ENCODE measurements at regions not wholly inside any gene's neighbourhood (a gene's known extent, or its start where the extent isn't known, plus 50 kb on each side); places are given as distances from the start of the nearest gene placed in this dataset.

GRCh38 chrX:10387011-10387410 lies 230.2 kb downstream of the CLCN4 start:
- TF ChIP-seq NFE2L2 (IDR thresholded peaks at IDR 0.05; ENCODE audit: low read depth, low read length) (no peak), BHLHE40 (IDR thresholded peaks at IDR 0.05; ENCODE audit: low read depth, low read length) (no peak), CTCF (conservative IDR thresholded peaks at IDR 0.05; ENCODE audit: low read depth, low read length) (no peak), POLR2A (IDR thresholded peaks at IDR 0.05; ENCODE audit: low read depth, low read length) (no peak), RAD21 (IDR thresholded peaks at IDR 0.05; ENCODE audit: low read length) (no peak), RFX5 (IDR thresholded peaks at IDR 0.05; ENCODE audit: low read depth, low read length) (no peak), MAFK (IDR thresholded peaks at IDR 0.05; ENCODE audit: low read depth, low read length) (no peak)
- TF ChIP-seq, protein P1, sequence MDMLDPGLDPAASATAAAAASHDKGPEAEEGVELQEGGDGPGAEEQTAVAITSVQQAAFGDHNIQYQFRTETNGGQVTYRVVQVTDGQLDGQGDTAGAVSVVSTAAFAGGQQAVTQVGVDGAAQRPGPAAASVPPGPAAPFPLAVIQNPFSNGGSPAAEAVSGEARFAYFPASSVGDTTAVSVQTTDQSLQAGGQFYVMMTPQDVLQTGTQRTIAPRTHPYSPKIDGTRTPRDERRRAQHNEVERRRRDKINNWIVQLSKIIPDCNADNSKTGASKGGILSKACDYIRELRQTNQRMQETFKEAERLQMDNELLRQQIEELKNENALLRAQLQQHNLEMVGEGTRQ (IDR thresholded peaks at IDR 0.05; ENCODE audit: low read depth, low read length), result no peak

All from IMR-90 (cell line).